GM06990 (cell line): ENCODE measurements at regions not wholly inside any gene's neighbourhood (a gene's known extent, or its start where the extent isn't known, plus 50 kb on each side); places are given as distances from the start of the nearest gene placed in this dataset.

Experiments used
- DNase-seq: peaks from one replicate; pipeline ENCODE4 v3.0.0-alpha.2; 2011; ENCODE audit not compliant: insufficient read length; ENCODE audit errors: extremely low read depth
- H3K27me3 ChIP-seq: replicated peaks from 2 replicates; pipeline ENCODE4 v1.6.0; 2011; ENCODE audit warnings: low read length; ENCODE audit not compliant: control insufficient read depth, insufficient read depth
- H3K36me3 ChIP-seq: 2 replicates; pipeline ENCODE4 v1.5.1; 2011; ENCODE audit warnings: low read length; ENCODE audit not compliant: control insufficient read depth, insufficient read depth
- H3K4me3 ChIP-seq: replicated peaks from 2 replicates; pipeline ENCODE4 v1.5.1; 2011; ENCODE audit warnings: low read depth, mild to moderate bottlenecking, control low read depth, low read length
- TF ChIP-seq, protein P1 (sequence below): IDR thresholded peaks from 2 replicates; pipeline ENCODE4 v1.5.1; 2011; ENCODE audit warnings: low read length, control low read depth, mild to moderate bottlenecking, inconsistent platforms; ENCODE audit not compliant: insufficient read depth, poor library complexity, severe bottlenecking

DNA sequence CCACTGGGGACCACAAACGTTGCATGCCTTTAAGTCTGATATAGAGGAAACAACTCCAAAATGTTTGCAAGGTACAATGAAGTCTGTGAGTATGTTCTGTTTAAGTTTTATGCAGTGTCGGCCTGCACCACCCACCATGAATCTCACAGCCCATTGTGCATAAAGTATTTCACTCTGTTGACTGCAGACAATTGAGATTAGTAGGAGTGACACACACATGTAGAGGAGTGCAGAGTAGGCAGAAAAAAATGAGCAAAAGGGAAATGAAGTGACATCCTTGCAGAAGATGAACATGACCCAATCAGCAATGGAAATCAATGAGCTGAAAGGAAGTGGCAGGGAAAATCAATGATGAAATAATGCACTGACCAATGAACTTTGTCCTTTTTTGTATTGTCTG lies 315.6 kb upstream of the PTPRD start:
- Histone ChIP-seq H3K27me3 (no peaks in the 10 kb centered on the region), H3K36me3 (no peaks in the 10 kb centered on the region), H3K4me3 (no peak overlapping the region)
- TF ChIP-seq, protein P1, sequence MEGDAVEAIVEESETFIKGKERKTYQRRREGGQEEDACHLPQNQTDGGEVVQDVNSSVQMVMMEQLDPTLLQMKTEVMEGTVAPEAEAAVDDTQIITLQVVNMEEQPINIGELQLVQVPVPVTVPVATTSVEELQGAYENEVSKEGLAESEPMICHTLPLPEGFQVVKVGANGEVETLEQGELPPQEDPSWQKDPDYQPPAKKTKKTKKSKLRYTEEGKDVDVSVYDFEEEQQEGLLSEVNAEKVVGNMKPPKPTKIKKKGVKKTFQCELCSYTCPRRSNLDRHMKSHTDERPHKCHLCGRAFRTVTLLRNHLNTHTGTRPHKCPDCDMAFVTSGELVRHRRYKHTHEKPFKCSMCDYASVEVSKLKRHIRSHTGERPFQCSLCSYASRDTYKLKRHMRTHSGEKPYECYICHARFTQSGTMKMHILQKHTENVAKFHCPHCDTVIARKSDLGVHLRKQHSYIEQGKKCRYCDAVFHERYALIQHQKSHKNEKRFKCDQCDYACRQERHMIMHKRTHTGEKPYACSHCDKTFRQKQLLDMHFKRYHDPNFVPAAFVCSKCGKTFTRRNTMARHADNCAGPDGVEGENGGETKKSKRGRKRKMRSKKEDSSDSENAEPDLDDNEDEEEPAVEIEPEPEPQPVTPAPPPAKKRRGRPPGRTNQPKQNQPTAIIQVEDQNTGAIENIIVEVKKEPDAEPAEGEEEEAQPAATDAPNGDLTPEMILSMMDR, result no peak
- DNase-seq, result no peak

DNA sequence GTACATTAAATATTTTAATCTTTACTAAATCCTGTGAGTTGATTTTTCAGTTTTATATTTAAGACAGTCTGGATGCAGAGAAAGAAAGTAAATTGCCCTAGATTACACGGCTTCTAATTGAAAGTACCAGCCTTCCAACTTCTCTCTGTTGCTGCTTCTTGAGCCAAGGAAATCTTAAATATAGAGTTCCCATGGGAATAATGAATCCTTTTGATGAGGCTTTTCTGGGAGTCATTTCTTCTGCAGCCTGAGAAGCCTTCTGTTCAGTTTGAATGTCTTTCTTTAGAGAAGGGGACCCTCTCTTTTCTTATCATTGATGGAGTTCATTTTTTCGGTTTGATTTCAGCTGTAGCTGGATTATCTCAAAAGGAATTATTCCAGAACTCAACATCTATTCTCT lies 317.3 kb upstream of the PTPRD start:
- TF ChIP-seq, protein P1, result no peak

DNA sequence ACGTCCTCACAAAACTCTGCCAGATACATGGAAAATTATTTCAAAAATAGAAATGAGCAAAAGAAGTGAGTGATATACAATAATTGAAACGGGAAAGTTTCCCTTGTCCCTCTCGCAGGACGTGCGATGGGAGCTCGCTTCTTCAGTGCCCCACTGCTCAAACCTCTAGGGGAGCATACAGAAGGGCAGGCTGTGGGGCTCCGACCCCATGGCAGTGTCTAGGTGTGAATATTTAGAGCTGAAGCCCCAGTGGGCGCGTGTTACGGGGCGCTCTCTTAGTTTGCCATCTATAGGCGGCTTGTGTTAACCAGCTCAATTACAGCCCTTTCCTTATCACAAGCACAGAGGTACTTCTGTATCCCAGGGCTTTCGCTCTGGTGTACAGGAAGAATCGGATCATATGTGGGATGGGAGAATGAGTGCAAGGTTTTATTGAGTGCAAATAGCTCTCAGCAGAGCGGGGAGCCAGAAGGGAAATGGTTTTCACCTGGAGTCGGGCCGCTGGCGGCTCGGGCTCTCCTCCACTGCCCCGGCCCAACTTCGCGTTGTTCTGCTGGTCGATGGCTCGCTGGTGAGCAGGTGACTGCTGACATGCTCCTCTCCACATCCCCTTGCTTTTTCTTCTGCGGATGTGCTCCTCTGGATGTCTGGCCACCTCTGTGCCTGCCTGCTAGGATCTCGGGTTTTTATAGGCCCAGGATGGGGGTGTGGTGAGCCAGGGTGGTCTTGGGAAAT lies 334.0 kb upstream of the PTPRD start:
- Histone ChIP-seq H3K27me3 (no peaks in the 10 kb centered on the region), H3K36me3 (no peaks in the 10 kb centered on the region), H3K4me3 (no peak overlapping the region)
- DNase-seq, result peak; percentile 0
- TF ChIP-seq, protein P1, result no peak

More for the DNA sequence above, 317.3 kb upstream of the PTPRD start:
- no peaks in the 10 kb centered on the region for H3K27me3 ChIP-seq
- DNase-seq, result no peak
- no peaks in the 10 kb centered on the region for H3K36me3 ChIP-seq
- no peak overlapping the region for H3K4me3 ChIP-seq

DNA sequence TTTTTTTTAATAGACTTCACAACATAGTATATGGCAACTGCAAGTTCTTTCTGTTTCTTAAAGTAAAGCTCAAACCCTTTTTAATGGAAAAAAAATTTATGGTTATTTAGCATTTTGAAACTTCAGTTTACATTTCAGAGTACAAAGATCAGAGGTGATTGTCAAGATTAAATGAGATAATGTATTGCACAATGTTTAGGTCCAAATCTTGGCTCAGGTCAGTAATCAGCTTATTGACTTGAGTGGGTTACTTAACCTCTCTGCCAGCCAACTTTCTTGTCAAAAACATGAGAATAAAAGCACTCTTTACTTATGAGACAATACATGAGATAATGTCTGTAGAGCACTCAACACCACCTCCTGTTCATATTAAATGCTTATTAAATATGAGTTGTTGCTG lies 345.1 kb upstream of the PTPRD start:
- no peaks in the 10 kb centered on the region for H3K36me3 ChIP-seq
- TF ChIP-seq, protein P1, result no peak
- H3K4me3 ChIP-seq, result no peak overlapping the region
- DNase-seq, result no peak
- no peaks in the 10 kb centered on the region for H3K27me3 ChIP-seq

DNA sequence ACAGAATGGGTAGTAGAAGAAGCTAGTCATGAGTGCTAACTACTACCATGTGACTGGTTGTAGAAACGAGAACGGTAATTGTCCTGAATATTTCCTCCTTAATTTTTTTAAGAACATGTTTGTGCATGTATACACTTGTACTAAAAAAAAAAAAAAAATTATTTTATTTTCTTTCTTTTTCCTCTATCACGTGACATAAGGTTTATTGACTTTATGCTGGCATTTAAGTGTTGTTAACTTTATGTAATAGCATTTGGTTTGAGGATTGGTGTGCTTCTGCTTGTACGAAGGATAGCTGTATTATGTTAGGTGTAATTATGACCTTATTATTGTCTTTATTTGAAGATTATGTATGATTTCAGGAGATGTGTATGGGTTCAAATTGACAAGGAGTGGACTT lies 349.1 kb upstream of the PTPRD start:
- no peak for DNase-seq
- TF ChIP-seq, protein P1, result no peak
- no peaks in the 10 kb centered on the region for H3K36me3 ChIP-seq
- no peaks in the 10 kb centered on the region for H3K27me3 ChIP-seq
- no peak overlapping the region for H3K4me3 ChIP-seq

DNA sequence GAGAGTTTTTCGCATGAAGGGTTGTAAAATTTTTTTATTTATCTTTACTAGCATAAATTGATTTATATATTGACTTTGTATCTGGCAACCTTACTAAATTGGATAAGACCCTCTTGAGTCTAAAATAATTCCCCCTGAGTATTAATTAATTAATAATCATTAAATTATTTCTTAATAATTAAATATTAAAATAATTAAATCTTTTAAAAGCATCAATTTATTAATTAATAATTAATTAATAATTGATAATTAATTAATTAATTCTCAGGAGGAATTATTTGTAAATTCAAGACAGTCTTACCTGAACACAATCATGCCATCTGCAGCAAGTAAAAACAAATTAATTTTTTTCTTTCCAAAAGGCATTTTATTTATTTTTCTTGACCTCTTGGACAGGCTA lies 370.4 kb upstream of the PTPRD start:
- TF ChIP-seq, protein P1, result no peak
- H3K36me3 ChIP-seq, result no peaks in the 10 kb centered on the region
- H3K4me3 ChIP-seq, result no peak overlapping the region
- H3K27me3 ChIP-seq, result no peaks in the 10 kb centered on the region
- no peak for DNase-seq
